HG02763 (cell line): ENCODE measurements at regions not wholly inside any gene's neighbourhood (a gene's known extent, or its start where the extent isn't known, plus 50 kb on each side); places are given as distances from the start of the nearest gene placed in this dataset.

Source experiments
- ATAC-seq: cut with Tn5 transposase; IDR thresholded peaks from one replicate; pipeline ENCODE4 v1.9.1; 2021; ENCODE audit warnings: mild to moderate bottlenecking, moderate library complexity; ENCODE audit not compliant: unreplicated experiment

DNA sequence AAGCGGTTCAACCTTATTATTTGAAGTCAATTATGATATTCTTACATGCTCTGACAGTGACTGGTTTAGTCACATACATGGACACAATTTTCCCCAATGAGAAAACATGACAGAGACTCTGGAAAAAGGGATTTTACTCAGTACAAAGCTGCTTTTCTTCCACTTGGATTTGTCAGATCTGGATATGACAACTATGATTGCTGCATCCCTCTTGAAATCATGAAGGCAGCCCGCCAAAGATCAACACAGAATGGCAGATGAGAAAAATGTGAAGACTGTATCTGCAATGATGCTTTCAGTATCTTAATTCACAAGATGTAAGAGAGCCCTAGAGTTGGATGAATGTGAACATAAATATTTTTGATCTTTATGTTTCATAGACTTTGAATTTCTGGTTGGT is 439.6 kb downstream of the CDH8 start:
- ATAC-seq, result no peak

- ATAC-seq, result no peak
Observed at GRCh38 chr16:61595605-61596004, 440.6 kb downstream of the CDH8 start.

DNA sequence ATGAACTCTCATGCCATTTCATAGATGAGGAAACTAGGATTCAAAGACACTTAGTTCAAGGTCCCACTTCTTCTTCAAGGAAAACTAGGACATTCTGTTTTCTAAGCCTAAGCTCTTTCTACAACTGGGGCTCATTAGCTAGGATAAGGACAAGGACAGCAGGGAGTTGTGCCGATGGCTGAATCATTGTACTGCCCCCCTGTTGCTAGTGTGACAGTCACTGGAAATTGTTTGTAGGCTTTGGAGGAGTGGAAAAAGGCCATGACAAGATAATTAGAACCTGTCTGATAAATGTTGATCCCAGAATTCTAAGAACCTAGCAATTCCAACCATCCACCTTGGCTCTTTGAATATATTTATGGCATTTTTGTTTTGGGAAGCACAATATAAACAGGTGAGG is 445.7 kb downstream of the CDH8 start:
- no peak for ATAC-seq

- no peak for ATAC-seq
Observed at GRCh38 chr16:61587526-61587925, 448.7 kb downstream of the CDH8 start.

DNA sequence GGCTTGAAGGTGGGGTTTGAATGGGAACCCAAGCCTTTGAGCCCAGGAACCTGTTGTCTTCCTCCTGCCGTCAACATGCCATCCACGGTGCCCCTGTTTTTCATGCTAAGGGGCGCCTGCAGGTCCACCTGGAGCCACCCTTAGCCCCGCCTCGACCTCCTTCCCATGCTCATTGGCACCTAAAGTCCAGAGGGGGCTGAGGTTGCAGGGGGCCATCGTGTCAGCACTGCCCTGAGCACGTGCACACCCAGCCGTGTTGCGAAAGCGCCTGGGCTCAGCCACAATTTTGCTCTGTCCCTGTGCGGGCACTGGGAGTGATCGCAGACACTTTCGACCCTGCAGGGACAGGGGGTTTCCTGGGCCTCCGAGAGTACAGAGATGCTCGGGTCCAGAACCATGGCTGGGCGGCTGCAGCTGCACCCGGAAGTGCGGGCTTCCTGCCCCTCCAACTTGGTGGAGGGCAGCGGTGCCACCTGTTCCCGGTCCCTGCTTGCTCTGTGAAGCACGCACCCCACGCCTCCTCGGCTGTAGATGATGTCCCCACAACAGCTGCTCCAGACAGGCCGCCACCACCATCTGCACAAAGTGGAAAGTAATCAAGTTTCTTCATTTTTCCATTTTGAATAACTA is 454.7 kb downstream of the CDH8 start:
- ATAC-seq, result no peak

GRCh38 chr16:61580579-61580978 is 455.7 kb downstream of the CDH8 start:
- ATAC-seq, result no peak

GRCh38 chr16:61579195-61579594 is 457.0 kb downstream of the CDH8 start:
- ATAC-seq, result no peak

DNA sequence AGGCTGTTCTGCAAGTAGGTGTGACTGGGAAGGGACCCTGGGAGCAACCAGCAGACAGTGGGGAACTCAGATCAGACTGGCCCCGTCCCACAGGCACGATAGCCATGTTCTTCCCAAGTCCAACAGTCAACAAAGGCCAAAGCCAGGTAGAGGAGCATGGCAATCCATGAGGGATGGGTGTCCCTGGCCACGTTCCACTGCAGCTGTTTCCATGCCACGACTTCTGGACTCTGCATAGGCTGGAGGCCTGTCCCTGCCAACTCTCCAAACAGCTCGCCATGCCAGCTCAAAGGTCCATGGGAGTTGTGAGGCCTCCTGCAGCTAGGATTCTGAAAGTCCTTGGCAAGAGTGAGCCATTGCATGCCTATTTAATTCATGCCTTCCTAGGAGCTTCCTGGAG is 459.8 kb downstream of the CDH8 start:
- no peak for ATAC-seq

GRCh38 chr16:61575617-61576016 is 460.6 kb downstream of the CDH8 start:
- no peak for ATAC-seq

DNA sequence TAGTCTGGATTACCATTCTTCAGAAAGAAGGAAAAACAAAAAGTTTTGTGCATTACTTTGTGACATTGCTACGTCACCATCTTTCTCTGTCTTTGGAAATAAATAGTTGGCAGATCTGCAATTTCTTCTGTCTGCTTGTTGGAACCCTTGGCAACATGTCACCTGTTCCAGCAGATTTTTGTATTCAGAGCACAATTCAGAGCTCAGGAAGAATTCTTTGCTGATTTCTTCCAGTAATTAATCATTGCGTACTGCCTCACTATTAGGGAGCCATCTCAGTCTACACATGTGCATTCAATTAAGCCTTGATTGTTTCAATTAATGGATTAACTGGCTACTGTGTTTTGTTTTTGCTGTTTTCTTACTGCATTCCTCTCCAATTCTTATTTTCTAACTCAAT is 467.2 kb downstream of the CDH8 start:
- no peak for ATAC-seq

DNA sequence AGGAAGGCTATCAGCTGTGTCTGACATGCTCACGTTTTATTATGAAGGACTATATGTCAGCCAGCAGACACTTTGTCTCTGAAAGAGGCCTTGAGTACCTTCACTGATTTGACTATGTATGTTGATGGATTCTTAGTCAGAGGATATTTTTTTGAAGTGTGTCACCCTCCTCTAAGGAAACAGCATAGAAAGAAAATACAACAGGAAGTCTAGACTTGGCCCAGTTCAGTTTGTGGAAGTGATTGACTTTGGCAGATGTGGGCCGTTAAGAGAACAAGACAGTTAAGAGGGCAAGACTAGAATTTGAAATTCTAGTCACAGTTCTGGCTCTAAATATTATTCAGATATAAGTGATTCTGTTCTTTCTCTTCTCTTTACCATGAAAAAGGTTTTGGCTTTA is 471.5 kb downstream of the CDH8 start:
- ATAC-seq, result no peak

DNA sequence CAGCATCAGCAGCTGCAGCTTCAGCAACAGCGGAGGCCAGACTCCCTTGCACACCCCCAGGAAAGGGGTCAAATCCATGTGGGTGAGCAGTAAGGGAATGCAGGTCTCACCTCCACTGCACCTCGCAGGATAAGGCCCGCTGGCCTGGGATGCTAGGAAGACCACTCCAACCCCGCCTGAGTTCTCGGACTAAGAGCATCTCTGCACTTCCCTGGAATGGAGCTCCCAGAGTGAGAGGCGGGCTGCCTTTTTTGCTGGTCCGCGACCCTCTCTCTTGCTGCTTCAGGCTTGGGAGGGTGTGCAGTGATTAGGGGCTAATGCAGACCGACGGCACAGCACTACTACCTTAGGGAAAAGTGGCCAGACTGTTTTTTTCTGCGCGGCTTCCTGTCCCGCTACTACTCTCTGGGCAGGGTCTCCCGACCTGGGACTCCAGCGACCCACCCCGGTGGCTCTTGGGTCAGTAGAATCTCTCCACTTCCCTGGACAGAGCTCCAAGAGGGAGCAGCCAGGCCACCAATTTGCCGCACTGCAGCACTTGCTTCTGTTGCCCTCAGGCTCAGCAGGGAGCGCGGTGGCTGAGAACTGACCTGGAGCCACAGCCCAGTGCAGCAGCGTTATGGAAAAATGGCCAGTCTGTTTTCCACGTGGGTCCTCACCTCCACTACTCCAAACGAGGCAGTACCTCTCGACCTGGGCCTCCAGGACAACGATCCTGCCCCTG is 480.4 kb downstream of the CDH8 start:
- no peak for ATAC-seq

GRCh38 chr16:61549327-61549726 is 486.9 kb downstream of the CDH8 start:
- no peak for ATAC-seq

- ATAC-seq, result no peak
Observed at GRCh38 chr16:61547626-61548025, 488.6 kb downstream of the CDH8 start.

- no peak for ATAC-seq
Observed at GRCh38 chr16:61544165-61544564, 492.1 kb downstream of the CDH8 start.

DNA sequence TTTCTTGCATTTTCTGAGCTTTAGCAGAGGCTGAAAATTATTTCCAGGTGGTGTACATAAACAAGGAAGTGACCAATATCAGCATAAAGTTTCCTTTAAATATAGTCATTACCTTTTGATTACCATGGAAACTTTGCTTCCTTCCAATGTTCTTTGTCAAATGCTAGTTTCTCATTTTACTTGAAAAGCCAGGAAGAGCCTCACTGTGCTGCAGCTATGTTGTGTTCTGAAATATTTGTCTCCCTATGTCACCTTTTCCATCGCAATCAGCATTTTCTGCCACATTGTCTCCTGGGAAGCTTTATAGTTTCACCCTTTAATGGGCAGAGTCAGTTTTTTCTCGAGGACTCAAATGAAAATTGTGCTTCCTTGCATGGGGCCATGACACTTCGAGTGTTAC is 496.0 kb downstream of the CDH8 start:
- ATAC-seq, result no peak

GRCh38 chr16:61530697-61531096 is 505.5 kb downstream of the CDH8 start:
- ATAC-seq, result no peak

- no peak for ATAC-seq
Observed at GRCh38 chr16:61500851-61501250, 535.4 kb downstream of the CDH8 start.

DNA sequence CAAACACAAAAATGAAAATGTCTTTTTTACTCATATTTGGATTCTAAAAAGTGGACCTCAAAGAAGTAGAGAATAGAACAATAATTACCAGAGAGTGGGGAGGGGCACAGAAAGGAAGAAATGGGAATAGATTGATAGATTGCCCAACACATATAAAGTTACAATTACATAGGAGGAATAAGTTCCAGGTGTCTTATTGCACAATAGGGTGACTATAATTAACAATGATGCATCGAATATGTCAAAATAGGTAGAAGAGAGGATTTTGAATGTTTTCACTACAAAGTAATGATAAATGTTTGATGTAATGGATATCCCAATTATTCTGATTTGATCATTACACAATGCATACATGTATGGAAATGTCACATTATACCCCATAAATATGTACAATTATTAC is 556.0 kb downstream of the CDH8 start:
- ATAC-seq, result no peak

DNA sequence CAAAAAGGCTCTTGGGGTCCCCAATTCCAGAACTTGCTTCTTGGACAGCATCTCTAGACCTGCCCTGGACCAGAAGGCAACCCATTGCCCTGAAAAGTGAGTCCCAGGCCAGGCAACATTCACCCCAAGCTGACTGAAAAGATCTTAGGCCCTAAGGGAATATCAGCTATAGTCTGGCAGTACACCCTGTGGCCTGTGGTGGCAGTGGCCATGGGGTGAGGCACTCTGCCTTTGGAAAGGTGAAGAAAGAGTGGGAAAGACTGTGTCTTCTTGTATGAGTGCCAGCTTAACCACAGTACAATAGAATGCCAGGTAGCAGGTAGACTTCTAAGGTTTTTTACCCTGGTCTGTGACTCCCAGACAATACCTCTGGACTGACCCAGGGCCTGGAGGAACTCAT is 564.5 kb downstream of the CDH8 start:
- no peak for ATAC-seq

- ATAC-seq, result no peak
Observed at GRCh38 chr16:61471023-61471422, 565.2 kb downstream of the CDH8 start.

- no peak for ATAC-seq
Observed at GRCh38 chr16:61465285-61465684, 571.0 kb downstream of the CDH8 start.

- no peak for ATAC-seq
Observed at GRCh38 chr16:61460020-61460419, 576.2 kb downstream of the CDH8 start.
